PC-9 (cell line): ENCODE measurements at regions not wholly inside any gene's neighbourhood (a gene's known extent, or its start where the extent isn't known, plus 50 kb on each side); places are given as distances from the start of the nearest gene placed in this dataset.
"Not testable (repeated sequence)": the region's sequence is repeated elsewhere in the genome, so short reads cannot be mapped to it uniquely, and the experiment has no call there.

Source experiments
- BruUV-seq: library from RNA; stranded (reverse); fragments of 400-500 nt; replicated peaks from 2 replicates; lab custom pipeline; 2021; lab: Mats Ljungman, UMichigan
- CTCF ChIA-PET: fragments of 300-600 bp; sonication (Branson Sonifier 250); formaldehyde crosslinking; loops from one replicate; lab custom pipeline; 2022; ENCODE audit warnings: antibody characterized with exemption; lab: Charles Lee
- POLR2A ChIA-PET: fragments of 300-600 bp; sonication (Branson Sonifier 250); formaldehyde crosslinking; loops from one replicate; lab custom pipeline; 2022; ENCODE audit warnings: antibody characterized with exemption; ENCODE audit not compliant: unreplicated experiment; lab: Charles Lee
- DNase-seq, 2 experiments: peaks; one replicate each; pipeline versions ENCODE4 v3.0.0 to v3.0.0-alpha.2; 2015 to 2022; ENCODE audit warnings: mixed read lengths in 1 of 2
- H2AFZ ChIP-seq: fragments of 200-600 bp; sonication (generic); 2 replicates; pipeline ENCODE4 v1.8.1; 2017; ENCODE audit warnings: antibody characterized with exemption
- H3F3A ChIP-seq: fragments of 200-600 bp; sonication (generic); 2 replicates; pipeline ENCODE4 v1.8.1; 2017; ENCODE audit warnings: antibody characterized with exemption, mild to moderate bottlenecking, low read depth; ENCODE audit not compliant: insufficient read depth
- H3K27ac ChIP-seq: fragments of 200-600 bp; sonication (generic); 2 replicates; pipeline ENCODE4 v1.6.1; 2016; ENCODE audit warnings: mixed run types
- H3K27me3 ChIP-seq: fragments of 200-600 bp; sonication (generic); 2 replicates; pipeline ENCODE4 v1.6.1; 2016; ENCODE audit warnings: low read depth, mixed run types; ENCODE audit not compliant: insufficient read depth
- H3K36me3 ChIP-seq: fragments of 200-600 bp; sonication (generic); 2 replicates; pipeline ENCODE4 v1.6.1; 2016; ENCODE audit warnings: low read depth, mixed run types
- H3K4me1 ChIP-seq: fragments of 200-600 bp; sonication (generic); replicated peaks from 2 replicates; pipeline ENCODE4 v1.6.1; 2016; ENCODE audit warnings: mixed run types; ENCODE audit not compliant: insufficient read depth
- H3K4me2 ChIP-seq: fragments of 200-600 bp; sonication (generic); 2 replicates; pipeline ENCODE4 v1.6.1; 2017; ENCODE audit warnings: mixed run types
- H3K4me3 ChIP-seq: fragments of 200-600 bp; sonication (generic); 2 replicates; pipeline ENCODE4 v1.6.1; 2016; ENCODE audit warnings: mixed run types
- H3K79me2 ChIP-seq: fragments of 200-600 bp; sonication (generic); 2 replicates; pipeline ENCODE4 v1.6.1; 2017; ENCODE audit warnings: low read depth, mixed run types
- H3K9me2 ChIP-seq: fragments of 200-600 bp; sonication (generic); 2 replicates; pipeline ENCODE4 v1.8.1; 2017; ENCODE audit warnings: mild to moderate bottlenecking; ENCODE audit not compliant: insufficient read depth
- H3K9me3 ChIP-seq: fragments of 200-600 bp; sonication (generic); 2 replicates; pipeline ENCODE4 v1.8.1; 2016; ENCODE audit warnings: low read depth; ENCODE audit not compliant: insufficient read depth
- H4K20me1 ChIP-seq: fragments of 200-600 bp; sonication (generic); 2 replicates; pipeline ENCODE4 v1.8.1; 2017; ENCODE audit not compliant: insufficient read depth
- CTCF ChIP-seq: fragments of 200-600 bp; sonication (generic); conservative IDR thresholded peaks from 2 replicates; pipeline ENCODE4 v1.6.1; 2017; ENCODE audit warnings: mixed run types, antibody characterized with exemption, mild to moderate bottlenecking, moderate library complexity
- EZH2 ChIP-seq: fragments of 200-600 bp; sonication (generic); IDR thresholded peaks from 2 replicates; pipeline ENCODE4 v1.8.0; 2017; ENCODE audit warnings: antibody characterized with exemption, low read depth
- intact Hi-C: fragments of 100-400 bp; cut with micrococcal nuclease; formaldehyde crosslinking; loops from one replicate; pipeline ENCODE4 v1.10.0; 2022; ENCODE audit not compliant: unreplicated experiment

DNA sequence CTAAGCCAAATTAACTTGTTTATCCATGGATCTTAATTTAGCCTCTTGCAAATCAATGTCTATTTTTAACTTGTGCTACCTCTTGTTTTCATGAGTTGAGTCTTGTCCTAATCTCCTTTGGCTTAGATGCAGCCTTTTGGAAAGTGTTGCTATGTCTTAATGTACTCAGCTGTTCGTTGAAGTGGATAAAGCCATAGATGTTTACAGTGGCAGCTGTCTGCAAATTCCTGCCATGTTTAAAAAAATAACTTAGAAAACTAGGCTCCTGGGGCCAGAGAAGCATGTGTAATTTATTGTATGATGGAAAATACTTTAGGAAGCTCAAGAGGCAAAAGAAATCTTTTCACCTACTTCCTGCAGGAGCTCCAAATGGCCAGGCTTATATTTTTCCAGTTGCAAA, 253.1 kb upstream of the RHOBTB1 start:
- H3K4me1 ChIP-seq, result no peaks in the 10 kb centered on the region
- H4K20me1 ChIP-seq, result no peaks in the 10 kb centered on the region
- DNase-seq, result no peak
- H3K27ac ChIP-seq, result no peak overlapping the region
- no peaks in the 10 kb centered on the region; the same call in 1 of the 2 replicates for H3K9me2 ChIP-seq
- TF ChIP-seq EZH2, result no peak
- TF ChIP-seq CTCF, result no peak
- no peak overlapping the region for H3K4me3 ChIP-seq
- H3K4me2 ChIP-seq, result no peak overlapping the region
- CTCF ChIA-PET, result no interaction called here
- no peaks in the 10 kb centered on the region for H3F3A ChIP-seq
- H2AFZ ChIP-seq, result no peak overlapping the region
- H3K27me3 ChIP-seq, result no peaks in the 10 kb centered on the region
- no TSS peak for BruUV-seq
- intact Hi-C loops, result no loop called here
- POLR2A ChIA-PET, result no interaction called here
- H3K36me3 ChIP-seq, result no peaks in the 10 kb centered on the region
- no peaks in the 10 kb centered on the region for H3K79me2 ChIP-seq
- no peaks in the 10 kb centered on the region for H3K9me3 ChIP-seq

- TF ChIP-seq CTCF (no peak), EZH2 (no peak)
- no peaks in the 10 kb centered on the region for H3K79me2 ChIP-seq
- H4K20me1 ChIP-seq, result no peaks in the 10 kb centered on the region
- no peak overlapping the region for H3K4me2 ChIP-seq
- POLR2A ChIA-PET, result no interaction called here
- no TSS peak for BruUV-seq
- no peak overlapping the region for H3K4me3 ChIP-seq
- no peaks in the 10 kb centered on the region for H3K9me3 ChIP-seq
- H3K36me3 ChIP-seq, result no peaks in the 10 kb centered on the region
- no peaks in the 10 kb centered on the region for H3K4me1 ChIP-seq
- no peak overlapping the region for H2AFZ ChIP-seq
- DNase-seq, result no peak
- intact Hi-C loops, result no loop called here
- no peaks in the 10 kb centered on the region; the same call in 1 of the 2 replicates for H3K9me2 ChIP-seq
- H3K27me3 ChIP-seq, result no peaks in the 10 kb centered on the region
- no peaks in the 10 kb centered on the region for H3F3A ChIP-seq
- no peak overlapping the region for H3K27ac ChIP-seq
- CTCF ChIA-PET, result no interaction called here
These were observed 251.2 kb upstream of the RHOBTB1 start for GRCh38 chr10:61195211-61195610.

- H3K9me3 ChIP-seq, H3K27me3 ChIP-seq, H3K79me2 ChIP-seq, H4K20me1 ChIP-seq, H3K27ac ChIP-seq, H3F3A ChIP-seq, POLR2A ChIA-PET, CTCF ChIA-PET, BruUV-seq, H2AFZ ChIP-seq, H3K9me2 ChIP-seq, H3K36me3 ChIP-seq, H3K4me1 ChIP-seq, H3K4me2 ChIP-seq, H3K4me3 ChIP-seq, DNase-seq: not testable (repeated sequence)
- intact Hi-C loops, result loop anchor here (5.0 kb wide), 2 partner anchors 230 to 375 kb away; no protein-coding TSS in a partner anchor
These were observed 248.6 kb upstream of the RHOBTB1 start for GRCh38 chr10:61192589-61192988.

GRCh38 chr10:61192042-61192441, 248.1 kb upstream of the RHOBTB1 start:
- Histone ChIP-seq H3K4me3 (no peak overlapping the region), H3K27me3 (no peaks in the 10 kb centered on the region), H4K20me1 (no peaks in the 10 kb centered on the region), H2AFZ (no peak overlapping the region), H3K4me1 (no peaks in the 10 kb centered on the region), H3K9me2 (no peaks in the 10 kb centered on the region), H3K27ac (no peak overlapping the region), H3K4me2 (no peak overlapping the region), H3K79me2 (no peaks in the 10 kb centered on the region), H3K36me3 (no peaks in the 10 kb centered on the region), H3K9me3 (no peaks in the 10 kb centered on the region), H3F3A (no peaks in the 10 kb centered on the region)
- POLR2A ChIA-PET, result no interaction called here
- no peak for TF ChIP-seq EZH2
- no peak for TF ChIP-seq CTCF
- BruUV-seq, result no TSS peak
- DNase-seq, result no peak
- CTCF ChIA-PET, result interaction anchor here (0.6 kb wide), 1 partner anchor 21 kb away, joined by 3 read pairs; no protein-coding TSS in a partner anchor
- intact Hi-C loops, result loop anchor here (5.0 kb wide), 2 partner anchors 230 to 375 kb away; no protein-coding TSS in a partner anchor
